RWPE1 (cell line): ENCODE measurements at regions not wholly inside any gene's neighbourhood (a gene's known extent, or its start where the extent isn't known, plus 50 kb on each side); places are given as distances from the start of the nearest gene placed in this dataset.

Source experiments
- CTCF ChIA-PET: fragments of 350-600 bp; sonication (Branson Sonifier 250); formaldehyde crosslinking; extraction: SDS; loops from one replicate; lab custom pipeline; 2021; lab: Yijun Ruan, JAX
- POLR2A ChIA-PET: fragments of 400-600 bp; formaldehyde crosslinking; extraction: SDS; loops from one replicate; lab custom pipeline; 2020; ENCODE audit warnings: antibody characterized with exemption; ENCODE audit not compliant: low non-redundant PET; lab: Yijun Ruan, JAX
- DNase-seq: peaks from one replicate; pipeline ENCODE4 v3.0.0; 2012; ENCODE audit warnings: low spot score
- H3K27ac ChIP-seq: fragments of 450-650 bp; 2 replicates; pipeline ENCODE4 v1.5.1; 2017
- TF ChIP-seq, protein P1 (sequence below): fragments of 450-650 bp; conservative IDR thresholded peaks from 2 replicates; pipeline ENCODE4 v1.5.1; 2017; ENCODE audit warnings: low read depth, mild to moderate bottlenecking

DNA sequence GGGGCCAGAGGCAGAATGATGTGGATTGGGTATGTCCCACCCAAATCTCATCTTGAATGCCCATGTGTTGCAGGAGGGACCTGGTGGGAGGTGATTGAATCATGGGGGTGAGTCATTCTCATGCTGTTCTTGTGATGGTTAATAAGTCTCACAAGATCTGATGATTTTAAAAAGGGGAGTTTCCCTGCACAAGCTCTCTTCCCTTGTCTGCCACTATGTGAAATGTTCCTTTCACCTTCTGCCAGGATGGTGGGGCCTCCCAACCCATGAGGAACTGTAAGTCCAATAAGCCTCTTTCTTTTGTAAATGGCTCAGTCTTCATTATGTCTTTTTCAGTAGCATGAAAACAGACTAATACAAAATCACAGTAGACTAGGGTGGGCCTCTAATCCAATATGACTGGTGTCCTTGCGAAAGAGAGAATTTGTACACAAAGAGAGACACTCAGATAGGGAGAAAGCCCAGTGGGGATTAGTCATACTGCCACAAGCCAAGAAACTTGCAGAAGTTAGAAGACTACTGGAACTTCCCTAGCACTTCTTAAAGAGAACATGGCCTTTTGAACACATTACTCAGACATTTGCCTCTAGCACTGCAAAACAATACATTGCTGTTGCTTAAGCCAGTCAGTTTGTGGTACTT, 68.4 kb downstream of the ANXA1 start:
- POLR2A ChIA-PET: no interaction called here
- TF ChIP-seq, protein P1, sequence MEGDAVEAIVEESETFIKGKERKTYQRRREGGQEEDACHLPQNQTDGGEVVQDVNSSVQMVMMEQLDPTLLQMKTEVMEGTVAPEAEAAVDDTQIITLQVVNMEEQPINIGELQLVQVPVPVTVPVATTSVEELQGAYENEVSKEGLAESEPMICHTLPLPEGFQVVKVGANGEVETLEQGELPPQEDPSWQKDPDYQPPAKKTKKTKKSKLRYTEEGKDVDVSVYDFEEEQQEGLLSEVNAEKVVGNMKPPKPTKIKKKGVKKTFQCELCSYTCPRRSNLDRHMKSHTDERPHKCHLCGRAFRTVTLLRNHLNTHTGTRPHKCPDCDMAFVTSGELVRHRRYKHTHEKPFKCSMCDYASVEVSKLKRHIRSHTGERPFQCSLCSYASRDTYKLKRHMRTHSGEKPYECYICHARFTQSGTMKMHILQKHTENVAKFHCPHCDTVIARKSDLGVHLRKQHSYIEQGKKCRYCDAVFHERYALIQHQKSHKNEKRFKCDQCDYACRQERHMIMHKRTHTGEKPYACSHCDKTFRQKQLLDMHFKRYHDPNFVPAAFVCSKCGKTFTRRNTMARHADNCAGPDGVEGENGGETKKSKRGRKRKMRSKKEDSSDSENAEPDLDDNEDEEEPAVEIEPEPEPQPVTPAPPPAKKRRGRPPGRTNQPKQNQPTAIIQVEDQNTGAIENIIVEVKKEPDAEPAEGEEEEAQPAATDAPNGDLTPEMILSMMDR: no peak
- CTCF ChIA-PET: interaction anchor here (0.6 kb wide), 1 partner anchor 42 kb away, joined by 3 read pairs; no protein-coding TSS in a partner anchor
- H3K27ac ChIP-seq: no peak overlapping the region
- DNase-seq: peak; percentile 45

DNA sequence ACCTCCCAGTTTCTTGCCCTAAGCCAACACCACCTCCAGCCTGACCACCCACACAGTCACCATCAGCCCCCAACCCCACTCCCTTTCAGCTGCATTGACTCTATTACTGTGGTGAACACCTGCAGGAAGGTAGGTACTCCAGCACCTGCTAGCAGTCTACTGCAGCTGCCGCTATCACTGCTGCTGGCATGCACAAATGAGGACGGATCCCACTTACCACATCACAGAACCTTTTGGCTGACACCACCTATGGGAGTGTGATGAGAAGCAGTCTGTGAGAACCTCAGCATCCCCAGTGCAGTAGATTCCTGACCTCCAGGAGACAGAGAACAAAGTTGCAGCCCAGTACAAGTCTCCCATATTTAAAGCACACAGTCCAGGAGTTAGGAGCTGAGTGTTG, 71.9 kb downstream of the ANXA1 start:
- DNase-seq: no peak
- POLR2A ChIA-PET: no interaction called here
- CTCF ChIA-PET: no interaction called here
- TF ChIP-seq, protein P1: no peak
- H3K27ac ChIP-seq: no peak overlapping the region

DNA sequence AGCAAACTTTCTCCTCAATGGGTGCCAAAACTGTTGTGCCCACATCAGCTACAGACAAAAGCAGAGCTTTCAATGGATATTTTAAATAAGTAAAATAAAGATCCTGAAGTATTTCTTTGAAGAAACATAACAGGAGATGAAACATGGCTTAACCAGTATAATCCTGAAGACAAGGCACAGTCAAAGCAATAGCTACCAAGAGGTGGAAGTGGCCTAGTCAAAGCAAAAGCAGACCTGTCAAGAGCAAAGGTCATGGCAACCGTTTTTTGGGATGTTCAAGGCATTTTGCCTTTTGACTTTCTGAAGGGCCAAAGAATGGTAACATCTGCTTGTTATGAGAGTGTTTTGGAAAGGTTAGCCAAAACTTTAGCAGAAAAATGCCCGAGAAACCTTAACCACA, 77.9 kb downstream of the ANXA1 start:
- CTCF ChIA-PET: no interaction called here
- TF ChIP-seq, protein P1: no peak
- H3K27ac ChIP-seq: no peak overlapping the region
- POLR2A ChIA-PET: no interaction called here
- DNase-seq: no peak

DNA sequence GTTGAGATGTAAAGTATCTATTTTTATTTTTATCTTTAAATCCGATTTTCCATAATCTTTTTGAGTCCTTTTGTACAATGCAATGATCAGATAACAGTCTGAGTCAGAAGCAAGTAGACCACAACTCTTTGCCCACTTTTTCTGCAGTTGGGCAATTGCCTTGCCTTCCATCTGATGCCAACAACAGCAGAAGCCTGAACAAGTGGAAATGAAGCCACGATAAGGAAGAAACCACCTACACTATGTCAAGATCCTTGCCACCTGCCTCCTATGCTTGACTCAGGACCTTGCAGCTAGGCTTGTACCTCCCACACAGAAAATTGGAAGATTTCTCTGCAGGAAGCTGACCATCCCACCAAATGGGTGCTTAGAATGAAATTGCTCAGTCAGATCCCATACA, 78.6 kb downstream of the ANXA1 start:
- no peak for DNase-seq
- CTCF ChIA-PET: interaction anchor here (0.7 kb wide), 1 partner anchor 147 kb away, joined by 5 read pairs; no protein-coding TSS in a partner anchor
- TF ChIP-seq, protein P1: no peak
- no peak overlapping the region for H3K27ac ChIP-seq
- POLR2A ChIA-PET: no interaction called here

DNA sequence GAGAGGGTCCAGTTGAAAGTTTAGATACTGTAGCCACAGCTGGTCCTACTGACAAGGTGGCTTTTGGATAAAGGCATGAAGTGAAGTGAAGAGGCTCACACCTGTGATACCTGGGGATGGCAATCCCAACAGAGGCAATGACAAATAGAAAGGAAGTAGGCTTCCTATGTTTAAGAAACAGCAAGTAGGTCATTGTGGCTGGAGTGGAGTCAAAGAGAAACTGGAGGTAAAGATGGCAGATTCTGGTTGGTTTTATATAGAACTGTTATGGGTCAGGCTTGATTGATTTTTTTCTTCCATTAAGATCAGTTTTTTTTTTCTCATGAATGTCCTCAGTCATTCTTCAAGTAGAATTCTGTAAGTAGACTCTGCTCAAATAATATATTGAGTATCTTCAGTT, 79.5 kb downstream of the ANXA1 start:
- no peak for DNase-seq
- TF ChIP-seq, protein P1: no peak
- POLR2A ChIA-PET: no interaction called here
- CTCF ChIA-PET: no interaction called here
- H3K27ac ChIP-seq: no peak overlapping the region

DNA sequence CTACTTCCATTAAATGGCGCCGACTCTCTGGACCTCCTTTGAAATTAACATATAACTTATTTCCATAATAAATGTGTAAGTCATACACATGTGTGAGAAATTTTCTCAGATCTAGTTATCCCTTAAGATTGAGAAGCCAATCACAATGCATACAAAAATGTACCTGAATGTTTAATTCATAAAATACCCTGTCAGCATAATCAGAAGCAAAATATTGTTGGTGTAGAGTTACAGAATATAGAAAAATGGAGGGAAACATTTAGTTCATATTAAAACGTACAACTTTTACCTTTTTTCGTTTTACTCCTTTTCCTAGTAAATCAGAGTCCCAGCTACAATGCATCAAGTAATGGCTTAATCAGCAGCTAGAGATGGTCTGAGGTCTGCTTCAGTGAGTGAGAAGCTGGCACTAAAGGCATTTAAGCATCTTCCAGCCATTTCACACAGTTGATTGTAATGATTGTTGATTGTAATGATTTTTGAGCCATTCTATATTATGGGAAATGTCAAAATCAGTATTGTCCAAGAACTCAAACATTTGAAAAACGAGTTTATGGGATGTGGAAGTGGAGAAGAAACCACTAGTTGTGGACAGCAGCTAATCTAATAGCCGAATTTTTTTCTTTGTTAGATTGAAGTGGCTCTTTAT, 81.8 kb downstream of the ANXA1 start:
- no peak for DNase-seq
- CTCF ChIA-PET: interaction anchor here (0.6 kb wide), 1 partner anchor 804 kb away, joined by 3 read pairs; no protein-coding TSS in a partner anchor
- H3K27ac ChIP-seq: no peak overlapping the region
- TF ChIP-seq, protein P1: no peak
- POLR2A ChIA-PET: no interaction called here
